ENCODE measurements at regions not wholly inside any gene's neighbourhood (a gene's known extent, or its start where the extent isn't known, plus 50 kb on each side); places are given as distances from the start of the nearest gene placed in this dataset.

DNA sequence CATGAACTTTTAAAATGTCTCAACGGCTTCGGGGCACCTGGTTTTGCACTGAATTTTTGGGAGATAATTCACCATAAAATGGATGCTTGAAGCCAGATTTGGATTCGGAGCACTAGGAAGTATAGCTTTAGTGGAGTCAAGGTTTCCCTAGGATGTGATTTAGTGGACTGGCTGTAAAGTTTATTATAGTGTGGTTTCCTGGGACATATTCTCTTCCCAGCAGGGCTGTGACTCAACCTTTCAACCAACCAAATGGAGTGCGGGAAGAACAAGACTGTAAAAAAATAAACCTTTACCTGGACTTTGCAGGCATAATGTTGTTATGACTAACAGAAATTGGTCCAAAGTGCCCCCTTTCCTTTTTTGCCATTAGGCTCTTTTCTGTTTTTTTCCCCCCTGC lies 327.4 kb upstream of the MAN1A1 start:
- TF ChIP-seq POLR2A (IDR thresholded peaks at IDR 0.05): no peak
- TF ChIP-seq, protein P1, sequence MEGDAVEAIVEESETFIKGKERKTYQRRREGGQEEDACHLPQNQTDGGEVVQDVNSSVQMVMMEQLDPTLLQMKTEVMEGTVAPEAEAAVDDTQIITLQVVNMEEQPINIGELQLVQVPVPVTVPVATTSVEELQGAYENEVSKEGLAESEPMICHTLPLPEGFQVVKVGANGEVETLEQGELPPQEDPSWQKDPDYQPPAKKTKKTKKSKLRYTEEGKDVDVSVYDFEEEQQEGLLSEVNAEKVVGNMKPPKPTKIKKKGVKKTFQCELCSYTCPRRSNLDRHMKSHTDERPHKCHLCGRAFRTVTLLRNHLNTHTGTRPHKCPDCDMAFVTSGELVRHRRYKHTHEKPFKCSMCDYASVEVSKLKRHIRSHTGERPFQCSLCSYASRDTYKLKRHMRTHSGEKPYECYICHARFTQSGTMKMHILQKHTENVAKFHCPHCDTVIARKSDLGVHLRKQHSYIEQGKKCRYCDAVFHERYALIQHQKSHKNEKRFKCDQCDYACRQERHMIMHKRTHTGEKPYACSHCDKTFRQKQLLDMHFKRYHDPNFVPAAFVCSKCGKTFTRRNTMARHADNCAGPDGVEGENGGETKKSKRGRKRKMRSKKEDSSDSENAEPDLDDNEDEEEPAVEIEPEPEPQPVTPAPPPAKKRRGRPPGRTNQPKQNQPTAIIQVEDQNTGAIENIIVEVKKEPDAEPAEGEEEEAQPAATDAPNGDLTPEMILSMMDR (IDR thresholded peaks at IDR 0.05): no peak
